AG09319 (cell line): ENCODE measurements at regions not wholly inside any gene's neighbourhood (a gene's known extent, or its start where the extent isn't known, plus 50 kb on each side); places are given as distances from the start of the nearest gene placed in this dataset.

Source experiments
- DNase-seq: peaks from one replicate; pipeline ENCODE4 v3.0.0-alpha.2; 2010; ENCODE audit warnings: low read depth; ENCODE audit errors: extremely low read depth
- CTCF ChIP-seq: IDR thresholded peaks from 2 replicates; pipeline ENCODE4 v1.5.1; 2011; ENCODE audit warnings: low read depth, mild to moderate bottlenecking, inconsistent platforms, low read length, moderate library complexity

GRCh38 chr3:117277816-117278215 is 568.2 kb downstream of the TUSC7 start:
- no peak for TF ChIP-seq CTCF
- DNase-seq = no peak

GRCh38 chr3:117278424-117279190 is 569.0 kb downstream of the TUSC7 start:
- no peak for TF ChIP-seq CTCF
- DNase-seq = no peak

GRCh38 chr3:117281371-117281770 is 571.8 kb downstream of the TUSC7 start:
- TF ChIP-seq CTCF = no peak
- no peak for DNase-seq

GRCh38 chr3:117282566-117282965 is 573.0 kb downstream of the TUSC7 start:
- TF ChIP-seq CTCF = no peak
- no peak for DNase-seq

GRCh38 chr3:117285737-117286136 is 576.2 kb downstream of the TUSC7 start:
- no peak for DNase-seq
- TF ChIP-seq CTCF = no peak

- no peak for DNase-seq
- no peak for TF ChIP-seq CTCF
Measured at GRCh38 chr3:117286488-117286887, 576.9 kb downstream of the TUSC7 start.

- TF ChIP-seq CTCF = no peak
Measured at GRCh38 chr3:117287602-117288001, 578.0 kb downstream of the TUSC7 start.

More at GRCh38 chr3:117287602-117288001, 578.0 kb downstream of the TUSC7 start:
- DNase-seq = no peak
